ENCODE measurements at regions not wholly inside any gene's neighbourhood (a gene's known extent, or its start where the extent isn't known, plus 50 kb on each side); places are given as distances from the start of the nearest gene placed in this dataset.

GRCh38 chr4:26248647-26249046 is 72.2 kb upstream of the RBPJ start:
- TF ChIP-seq YY1 (IDR thresholded peaks at IDR 0.05; ENCODE audit: low read depth), result no peak
- TF ChIP-seq TCF12 (IDR thresholded peaks at IDR 0.05; ENCODE audit: low read depth), result no peak
- no peak for TF ChIP-seq EGR1 (IDR thresholded peaks at IDR 0.05)
- TF ChIP-seq RAD21 (IDR thresholded peaks at IDR 0.05; ENCODE audit: low read depth), result no peak
- peak; percentile 57 for TF ChIP-seq NFIC (IDR thresholded peaks at IDR 0.05)
